Skin epidermis (tissue), 12 donors: ENCODE measurements at regions not wholly inside any gene's neighbourhood (a gene's known extent, or its start where the extent isn't known, plus 50 kb on each side); places are given as distances from the start of the nearest gene placed in this dataset.

Source experiments
- H3K27ac ChIP-seq, 21 experiments: fragments of 200-600 bp; sonication (generic) in 11 of 21; one replicate each; pipeline ENCODE4 v1.5.0; 2020; ENCODE audit warnings: mild to moderate bottlenecking in 3 of 21, inconsistent platforms in 2 of 21, moderate library complexity in 2 of 21
- H3K4me3 ChIP-seq, 7 experiments: fragments of 200-600 bp; sonication (generic) in 2 of 7; one replicate each; pipeline ENCODE4 v1.5.0; 2020; ENCODE audit warnings: inconsistent platforms in 2 of 7, mild to moderate bottlenecking in 2 of 7, moderate library complexity in 1 of 7

GRCh38 chr1:203424861-203425662 is 50.5 kb upstream of the PRELP start:
- no peak overlapping the region for H3K27ac ChIP-seq
- H3K4me3 ChIP-seq, result no peak overlapping the region

DNA sequence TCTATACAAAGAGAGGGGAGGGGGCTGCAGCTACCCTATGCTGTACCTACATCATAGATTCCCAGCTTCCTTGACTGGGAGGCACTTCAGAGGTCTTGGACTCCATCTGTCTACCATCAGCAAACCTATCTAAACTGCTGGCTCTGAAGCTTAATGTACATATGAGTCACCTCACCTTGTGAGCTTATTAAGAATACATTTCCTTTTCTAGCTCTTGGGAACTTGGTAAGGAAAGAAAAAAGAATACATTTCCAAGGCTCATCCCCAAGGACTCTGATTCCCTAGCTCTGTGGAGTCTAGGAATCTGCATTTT is 50.0 kb upstream of the PRELP start:
- H3K27ac ChIP-seq, result no peak overlapping the region
- H3K4me3 ChIP-seq, result no peak overlapping the region
